Astrocyte of the spinal cord (primary cell): ENCODE measurements at regions not wholly inside any gene's neighbourhood (a gene's known extent, or its start where the extent isn't known, plus 50 kb on each side); places are given as distances from the start of the nearest gene placed in this dataset.

Experiments used
- DNase-seq: peaks from one replicate; pipeline ENCODE4 v3.0.0; 2011; ENCODE audit warnings: low read depth, low spot score
- H3K4me3 ChIP-seq: 2 replicates; pipeline ENCODE4 v1.5.1; 2011; ENCODE audit warnings: low read depth, mild to moderate bottlenecking, low read length, moderate library complexity
- in situ Hi-C: cut with HindIII; loops from 2 replicates; pipeline ENCODE4 v1.10.0; 2017; ENCODE audit warnings: low sequenced_read_pairs
- TF ChIP-seq, protein P1 (sequence below): IDR thresholded peaks from 2 replicates; pipeline ENCODE4 v1.5.1; 2012; ENCODE audit warnings: low read depth, mild to moderate bottlenecking, low read length, inconsistent platforms

DNA sequence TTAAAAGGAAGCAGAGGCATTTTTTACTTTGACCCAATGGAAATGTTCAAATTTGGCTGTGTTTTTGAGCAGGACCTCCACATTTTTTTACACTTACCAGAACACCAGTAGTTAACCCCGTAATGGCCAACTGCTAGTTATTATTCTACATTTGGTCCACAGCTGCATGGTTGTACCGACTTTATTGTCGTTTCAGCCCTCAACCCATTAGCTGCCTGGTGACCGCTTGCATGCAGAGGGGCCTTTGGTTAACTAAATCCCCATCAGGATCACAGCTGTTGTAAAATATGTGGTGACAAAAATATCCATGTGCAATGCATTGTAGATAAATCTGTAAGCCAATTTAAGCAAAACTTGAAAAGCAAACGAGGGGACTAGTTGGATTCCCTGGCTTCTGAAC, 342.2 kb upstream of the MEOX2 start:
- TF ChIP-seq, protein P1, sequence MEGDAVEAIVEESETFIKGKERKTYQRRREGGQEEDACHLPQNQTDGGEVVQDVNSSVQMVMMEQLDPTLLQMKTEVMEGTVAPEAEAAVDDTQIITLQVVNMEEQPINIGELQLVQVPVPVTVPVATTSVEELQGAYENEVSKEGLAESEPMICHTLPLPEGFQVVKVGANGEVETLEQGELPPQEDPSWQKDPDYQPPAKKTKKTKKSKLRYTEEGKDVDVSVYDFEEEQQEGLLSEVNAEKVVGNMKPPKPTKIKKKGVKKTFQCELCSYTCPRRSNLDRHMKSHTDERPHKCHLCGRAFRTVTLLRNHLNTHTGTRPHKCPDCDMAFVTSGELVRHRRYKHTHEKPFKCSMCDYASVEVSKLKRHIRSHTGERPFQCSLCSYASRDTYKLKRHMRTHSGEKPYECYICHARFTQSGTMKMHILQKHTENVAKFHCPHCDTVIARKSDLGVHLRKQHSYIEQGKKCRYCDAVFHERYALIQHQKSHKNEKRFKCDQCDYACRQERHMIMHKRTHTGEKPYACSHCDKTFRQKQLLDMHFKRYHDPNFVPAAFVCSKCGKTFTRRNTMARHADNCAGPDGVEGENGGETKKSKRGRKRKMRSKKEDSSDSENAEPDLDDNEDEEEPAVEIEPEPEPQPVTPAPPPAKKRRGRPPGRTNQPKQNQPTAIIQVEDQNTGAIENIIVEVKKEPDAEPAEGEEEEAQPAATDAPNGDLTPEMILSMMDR, result no peak
- no peak for DNase-seq
- H3K4me3 ChIP-seq, result no peak overlapping the region
- in situ Hi-C loops, result no loop called here

DNA sequence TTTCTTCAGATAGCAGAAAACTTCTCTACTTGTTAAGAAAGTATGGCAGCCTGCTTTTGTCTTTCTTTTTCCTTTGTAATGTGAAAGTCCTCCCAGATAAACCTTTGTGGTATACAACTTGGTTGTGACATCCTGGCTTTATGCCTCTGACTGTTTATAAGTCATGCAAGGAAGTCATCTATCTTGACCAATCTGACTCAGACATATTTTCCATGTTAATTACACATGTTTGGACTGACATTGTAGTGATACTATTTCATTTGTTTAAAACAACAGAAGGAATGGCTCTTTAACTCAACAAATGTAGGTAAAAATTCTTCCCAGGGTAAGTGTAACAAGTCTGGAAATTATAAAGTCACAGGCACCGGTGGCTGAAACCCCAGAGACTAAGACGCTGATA, 341.6 kb upstream of the MEOX2 start:
- no peak overlapping the region for H3K4me3 ChIP-seq
- in situ Hi-C loops, result no loop called here
- peak; percentile 72 for DNase-seq
- TF ChIP-seq, protein P1, result no peak

DNA sequence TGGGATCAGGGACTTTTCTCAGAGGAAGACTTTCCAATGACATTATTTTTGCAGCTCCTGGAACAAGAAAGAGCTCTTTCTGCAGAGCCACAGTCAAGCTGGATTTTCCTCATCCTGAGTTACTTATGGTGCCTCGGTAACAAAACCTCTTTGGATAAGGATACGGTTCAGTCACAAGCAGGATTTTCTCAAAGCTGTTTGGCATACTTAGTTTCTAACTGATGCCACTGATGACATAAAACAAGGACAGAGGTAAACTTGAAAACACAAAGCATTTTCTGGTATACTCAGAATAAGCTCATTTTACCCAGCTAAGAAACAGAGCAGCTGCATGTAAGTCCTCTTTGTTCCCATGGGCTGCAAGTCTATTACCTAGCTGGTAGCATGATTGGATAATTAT, 340.9 kb upstream of the MEOX2 start:
- in situ Hi-C loops, result no loop called here
- DNase-seq, result no peak

DNA sequence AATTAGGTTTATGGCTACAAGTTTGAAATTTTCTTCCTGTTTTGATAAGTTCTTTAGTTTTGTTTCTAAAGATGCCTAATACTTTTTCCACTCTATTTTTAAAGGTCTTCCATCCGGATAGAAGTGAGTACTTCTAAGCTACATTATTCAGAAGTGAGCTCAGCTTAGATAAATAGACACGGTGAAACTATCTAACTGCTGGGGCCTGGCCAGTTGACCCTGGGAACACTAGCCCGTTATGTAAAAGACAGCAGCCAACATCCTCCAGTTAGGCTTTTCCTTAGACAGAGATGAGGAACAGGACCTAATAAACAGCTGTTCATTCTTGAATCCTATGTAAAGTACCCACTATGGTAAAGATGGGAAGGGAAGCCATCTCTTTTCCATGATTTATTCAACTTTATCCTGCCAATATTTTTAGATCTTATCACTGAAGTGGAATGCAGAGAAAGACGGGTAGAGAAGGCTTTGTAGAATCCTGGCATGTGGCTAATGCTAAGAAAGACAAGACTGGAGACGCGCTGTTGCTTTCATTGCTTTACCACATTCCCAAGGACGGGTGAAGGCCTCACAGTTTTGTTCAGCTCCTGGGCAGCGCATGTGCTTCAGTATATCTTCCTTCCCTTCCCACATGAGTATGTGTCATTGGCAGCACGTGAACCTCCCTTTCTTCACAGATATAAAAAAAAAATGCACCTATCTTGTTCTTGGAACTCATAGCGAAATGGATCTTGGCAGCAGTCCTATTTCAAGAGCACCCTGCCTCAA, 340.0 kb upstream of the MEOX2 start:
- in situ Hi-C loops, result no loop called here
- DNase-seq, result peak; percentile 66
- TF ChIP-seq, protein P1, result no peak
- H3K4me3 ChIP-seq, result no peak overlapping the region

More for the DNA sequence above, 340.9 kb upstream of the MEOX2 start:
- TF ChIP-seq, protein P1, result no peak
- H3K4me3 ChIP-seq, result no peak overlapping the region

DNA sequence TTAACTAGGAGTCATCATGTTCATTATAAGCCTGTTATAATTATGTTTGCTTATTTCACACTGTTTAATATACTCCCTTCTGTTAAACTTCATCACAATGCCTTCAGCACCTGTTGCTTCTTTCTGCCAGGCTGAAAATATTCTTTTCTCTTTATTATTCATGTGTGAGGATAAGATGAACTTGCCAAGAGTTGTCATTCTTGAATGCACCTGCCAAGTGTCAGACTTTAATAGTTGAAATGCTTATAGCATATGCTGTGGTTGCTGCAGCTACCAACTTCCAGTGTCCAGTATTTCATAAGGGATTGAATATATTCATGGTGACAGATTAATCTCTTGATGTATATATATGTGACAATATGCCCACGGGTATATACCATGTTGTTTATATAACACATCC, 339.2 kb upstream of the MEOX2 start:
- TF ChIP-seq, protein P1, result no peak

DNA sequence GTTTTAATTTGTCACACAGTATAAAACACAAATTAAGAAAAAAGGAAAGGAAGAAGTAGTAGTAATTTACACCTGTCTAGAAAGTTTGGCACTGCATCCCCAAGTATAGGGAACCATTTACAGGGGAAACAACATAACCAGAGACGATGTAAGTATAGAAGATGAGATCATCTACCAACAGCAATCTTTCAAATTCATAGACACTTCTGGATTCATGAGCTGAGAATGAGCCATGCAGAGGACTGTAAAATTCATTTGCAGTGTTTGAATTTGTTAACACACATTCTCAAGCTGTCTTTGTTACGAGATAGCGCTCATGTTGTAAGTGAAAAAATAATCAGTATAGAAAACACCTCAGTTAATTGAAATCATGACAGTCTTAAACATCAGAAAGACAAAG, 337.0 kb upstream of the MEOX2 start:
- no peak for DNase-seq
- in situ Hi-C loops, result no loop called here

More for the DNA sequence above, 339.2 kb upstream of the MEOX2 start:
- no peak overlapping the region for H3K4me3 ChIP-seq
- in situ Hi-C loops, result no loop called here
- no peak for DNase-seq

More for the DNA sequence above, 337.0 kb upstream of the MEOX2 start:
- no peak overlapping the region for H3K4me3 ChIP-seq
- TF ChIP-seq, protein P1, result no peak
